GM19467 (cell line): ENCODE measurements at regions not wholly inside any gene's neighbourhood (a gene's known extent, or its start where the extent isn't known, plus 50 kb on each side); places are given as distances from the start of the nearest gene placed in this dataset.

Experiments used
- ATAC-seq: cut with Tn5 transposase; IDR thresholded peaks from one replicate; pipeline ENCODE4 v1.9.1; 2021; ENCODE audit warnings: mild to moderate bottlenecking, moderate library complexity; ENCODE audit not compliant: unreplicated experiment

- no peak for ATAC-seq
Measured at GRCh38 chr9:81833563-81834345, 94.5 kb upstream of the SPATA31D4 start.

GRCh38 chr9:81841333-81841732 lies 86.9 kb upstream of the SPATA31D4 start:
- no peak for ATAC-seq

GRCh38 chr9:81844131-81844567 lies 84.1 kb upstream of the SPATA31D4 start:
- no peak for ATAC-seq

GRCh38 chr9:81847181-81847915 lies 80.9 kb upstream of the SPATA31D4 start:
- no peak for ATAC-seq

DNA sequence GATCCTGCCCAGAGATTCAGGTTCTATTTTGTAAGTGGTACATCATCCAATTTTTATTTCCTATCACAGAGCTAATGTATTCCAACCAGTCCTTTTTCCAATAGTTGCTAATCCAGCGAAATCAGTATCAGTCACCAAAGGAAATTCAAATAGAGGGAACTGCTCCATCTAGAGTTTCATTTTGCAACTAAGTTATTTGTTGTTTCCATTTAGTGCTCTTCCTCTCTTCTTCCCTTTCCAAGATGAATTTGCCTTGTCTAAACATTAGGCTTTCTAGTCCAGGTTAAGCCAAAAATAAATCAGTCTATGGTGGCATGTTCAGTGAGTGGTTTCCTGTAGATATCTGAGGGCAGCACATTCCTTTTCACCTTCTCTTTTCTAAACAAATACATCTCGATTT lies 79.8 kb upstream of the SPATA31D4 start:
- ATAC-seq = no peak

DNA sequence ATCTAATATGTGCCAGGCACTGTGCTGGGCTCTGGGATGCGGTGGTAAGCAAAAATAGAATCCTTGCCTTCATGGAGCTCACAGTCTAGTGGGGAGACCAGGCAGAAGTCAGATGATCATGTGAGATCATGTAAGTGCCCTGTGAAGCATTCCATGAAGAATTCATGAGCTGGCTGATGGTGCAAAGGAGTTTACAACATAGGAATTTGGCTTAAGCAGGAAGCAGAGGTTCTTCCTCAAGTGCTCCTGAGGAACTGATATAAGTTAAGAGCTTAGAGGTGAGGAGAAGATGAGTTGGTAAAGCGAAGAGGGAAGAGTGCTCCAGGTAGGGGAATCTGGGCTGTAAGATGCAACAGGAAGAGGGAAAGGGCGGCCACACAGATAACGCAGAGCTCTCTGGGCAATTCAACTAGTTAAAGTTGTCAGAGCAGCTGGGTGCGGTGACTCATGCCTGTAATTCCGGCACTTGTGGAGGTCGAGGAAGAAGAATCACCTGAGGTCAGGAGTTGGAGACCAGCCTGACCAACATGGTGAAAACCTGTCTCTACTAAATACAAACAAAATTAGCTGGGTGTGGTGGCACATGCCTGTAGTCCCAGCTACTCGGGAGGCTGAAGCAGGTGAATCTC lies 78.5 kb upstream of the SPATA31D4 start:
- no peak for ATAC-seq

DNA sequence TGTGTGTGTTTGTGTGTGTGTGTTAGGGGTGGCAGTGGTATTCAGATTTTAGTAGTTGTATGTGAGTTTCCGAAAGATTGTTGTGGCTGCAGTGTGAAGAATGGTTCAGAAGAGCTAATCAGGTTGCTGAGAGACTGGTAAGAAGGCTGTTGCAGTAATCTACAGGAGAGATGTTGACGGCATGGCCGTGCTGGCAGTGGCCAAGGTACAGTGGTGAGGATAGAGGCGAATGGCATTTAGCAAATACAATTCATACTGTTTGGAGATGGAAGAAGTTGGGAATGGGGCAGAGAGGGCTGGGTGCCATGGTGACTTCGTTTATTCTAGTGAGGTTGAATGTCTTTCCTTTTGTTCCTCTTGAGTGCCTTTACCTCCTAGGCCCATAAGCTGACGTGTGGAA lies 77.5 kb upstream of the SPATA31D4 start:
- no peak for ATAC-seq

DNA sequence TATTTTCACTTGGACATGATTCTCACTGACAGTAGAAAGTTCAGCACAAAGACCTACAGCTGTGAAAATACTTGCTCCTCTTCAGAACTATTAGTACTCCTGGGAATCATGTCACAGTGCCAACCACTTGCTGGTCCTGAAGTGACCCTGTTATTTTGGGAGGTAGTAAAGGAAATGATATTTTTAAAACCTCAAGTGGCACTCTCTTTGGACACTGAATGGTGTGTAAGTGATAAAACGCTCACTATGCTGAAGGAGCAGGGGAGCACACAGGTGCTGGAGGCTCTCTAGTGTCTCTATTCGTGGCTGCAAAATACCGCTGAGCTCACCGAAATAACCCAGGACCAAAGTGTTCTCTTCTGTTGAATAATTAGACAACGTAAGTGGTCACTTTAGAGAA lies 76.9 kb upstream of the SPATA31D4 start:
- no peak for ATAC-seq

- ATAC-seq = no peak
Measured at GRCh38 chr9:81852820-81853219, 75.4 kb upstream of the SPATA31D4 start.

DNA sequence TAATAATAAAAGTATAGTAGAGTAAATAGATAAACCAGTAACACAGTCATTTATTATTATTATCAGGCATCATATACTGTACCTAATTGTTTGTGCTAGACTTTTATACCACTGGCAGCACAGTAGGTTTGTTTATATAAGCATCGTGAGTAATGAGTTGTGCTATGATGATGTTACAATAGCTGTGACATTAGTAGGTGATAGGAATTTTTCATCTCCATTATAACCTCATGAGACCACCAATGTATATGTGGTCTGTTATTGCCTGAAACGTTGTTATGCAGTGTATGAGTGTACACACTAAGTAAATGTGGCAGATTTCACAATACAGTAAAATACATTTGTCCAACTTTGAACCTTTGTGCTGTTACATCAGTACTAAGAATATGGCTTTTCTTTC lies 72.7 kb upstream of the SPATA31D4 start:
- ATAC-seq = no peak

- no peak for ATAC-seq
Measured at GRCh38 chr9:81858657-81859430, 69.4 kb upstream of the SPATA31D4 start.

GRCh38 chr9:81860581-81860980 lies 67.6 kb upstream of the SPATA31D4 start:
- ATAC-seq = no peak

GRCh38 chr9:81861644-81862043 lies 66.6 kb upstream of the SPATA31D4 start:
- ATAC-seq = no peak

DNA sequence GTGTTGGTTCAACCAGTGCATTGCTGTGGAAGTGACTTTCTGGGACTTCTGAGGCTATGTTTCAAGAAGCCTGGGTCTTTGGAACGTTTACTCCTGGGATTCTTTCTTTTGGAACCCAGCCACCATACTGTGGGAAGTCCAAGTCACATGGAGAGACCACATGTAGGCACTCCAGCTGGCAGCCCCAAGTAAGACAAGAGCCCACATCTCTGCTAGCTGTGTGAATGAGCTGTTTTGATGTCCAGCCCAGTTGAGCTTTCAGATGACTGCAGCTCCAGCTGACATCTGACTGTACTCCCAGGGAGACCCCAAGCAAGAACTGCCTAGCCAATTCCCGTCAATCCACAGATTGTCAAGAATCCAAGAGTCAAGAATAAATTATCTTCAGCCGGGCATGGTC lies 60.1 kb upstream of the SPATA31D4 start:
- no peak for ATAC-seq

GRCh38 chr9:81871695-81872094 lies 56.5 kb upstream of the SPATA31D4 start:
- ATAC-seq = no peak

DNA sequence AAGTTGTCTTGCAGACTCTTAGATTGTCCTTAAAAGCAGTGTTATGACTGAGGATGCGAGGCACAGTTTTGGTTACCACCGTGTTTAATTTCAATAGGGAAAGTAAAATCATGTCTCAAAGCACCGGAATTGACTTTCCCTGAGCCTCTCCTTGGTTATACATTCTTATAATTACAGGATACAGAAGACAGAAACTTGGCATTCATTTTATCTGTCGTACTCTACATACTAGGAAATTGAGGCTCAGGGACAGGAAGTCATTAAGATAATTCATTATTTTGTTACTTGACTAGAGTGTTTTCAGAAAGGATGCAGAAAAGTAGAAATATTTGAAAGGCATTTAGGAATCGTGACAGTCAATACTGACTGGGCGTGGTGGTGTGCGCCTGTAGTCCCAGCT lies 54.0 kb upstream of the SPATA31D4 start:
- ATAC-seq = no peak

DNA sequence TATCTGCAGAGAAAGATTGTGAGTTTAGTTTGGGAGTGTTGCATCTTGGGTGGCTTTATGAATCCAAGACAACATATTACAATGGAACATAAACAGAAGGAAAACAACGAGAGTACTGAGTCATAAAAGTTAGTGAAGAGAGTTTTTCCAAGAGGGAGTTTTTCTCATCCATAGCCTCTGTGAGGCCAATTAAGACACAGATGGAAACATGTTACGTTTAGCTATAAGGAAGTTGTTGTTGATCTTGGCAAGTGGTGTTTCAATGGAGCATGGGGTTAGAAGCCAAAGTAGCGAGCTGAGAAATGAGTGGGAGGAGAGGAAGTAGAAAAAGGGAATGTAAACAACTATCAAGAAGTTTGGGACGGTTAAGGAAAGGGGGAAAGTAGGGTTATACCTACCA lies 53.3 kb upstream of the SPATA31D4 start:
- no peak for ATAC-seq

- no peak for ATAC-seq
Measured at GRCh38 chr9:81877047-81877446, 51.2 kb upstream of the SPATA31D4 start.
